Mucosa of descending colon (tissue), 3 donors: ENCODE measurements at regions not wholly inside any gene's neighbourhood (a gene's known extent, or its start where the extent isn't known, plus 50 kb on each side); places are given as distances from the start of the nearest gene placed in this dataset.

Experiments used
- ATAC-seq: fragments of 200-7000 bp; cut with Tn5 transposase; one replicate; pipeline ENCODE4 v1.9.1; 2020; ENCODE audit warnings: mild to moderate bottlenecking, moderate library complexity
- DNase-seq, 3 donors: peaks; one replicate each; pipeline ENCODE4 v3.0.0-alpha.2; 2020
- H3K36me3 ChIP-seq: fragments of 200-600 bp; one replicate; pipeline ENCODE4 v1.8.0; 2021; ENCODE audit warnings: low read depth, mild to moderate bottlenecking
- H3K4me1 ChIP-seq: fragments of 200-600 bp; one replicate; pipeline ENCODE4 v1.8.0; 2021; ENCODE audit warnings: low read depth, mild to moderate bottlenecking
- H3K4me3 ChIP-seq: fragments of 200-600 bp; one replicate; pipeline ENCODE4 v1.8.0; 2021; ENCODE audit warnings: mild to moderate bottlenecking
- H3K9me3 ChIP-seq: fragments of 200-600 bp; one replicate; pipeline ENCODE4 v1.8.0; 2021; ENCODE audit warnings: mild to moderate bottlenecking
- CTCF ChIP-seq: fragments of 200-600 bp; IDR thresholded peaks from one replicate; pipeline ENCODE4 v1.8.0; 2022; ENCODE audit warnings: antibody characterized with exemption, mild to moderate bottlenecking
- intact Hi-C, 2 donors: fragments of 100-400 bp; cut with DNase I in 1 of 2; cut with micrococcal nuclease in 1 of 2; formaldehyde crosslinking; loops; one replicate each; pipeline versions ENCODE4 v1.11.0 to v1.11.1; 2022; cut with DNase I, micrococcal nuclease
- donor health status: DM: no; HTN: no; CAD: no; lungs with moderate emphysema.
- donor health status: DM: no; HTN: no; CAD: no.
- donor health status: DM: no; HTN: yes; CAD: no.

DNA sequence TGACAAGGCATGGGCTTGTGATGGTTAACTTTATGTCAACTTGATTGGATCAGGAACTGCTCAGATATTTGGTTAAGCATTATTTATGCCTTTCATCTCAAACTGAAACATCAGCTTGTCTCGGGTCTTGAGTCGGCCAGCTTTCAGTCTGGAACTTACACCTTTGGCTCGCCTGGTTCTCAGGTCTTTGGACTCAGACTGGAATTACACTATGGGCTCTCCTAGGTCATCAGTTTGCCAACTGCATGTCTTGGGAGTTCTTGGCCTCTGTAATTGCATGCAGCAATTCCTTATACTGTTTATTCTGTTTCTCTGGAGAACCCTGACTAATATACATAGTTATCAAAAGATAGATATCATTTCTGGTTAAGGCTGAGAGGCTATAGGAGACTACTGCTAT lies 653.7 kb downstream of the ADGRL2 start:
- DNase-seq (no peak), ATAC-seq (no peak)
- Histone ChIP-seq H3K4me3 (no peak overlapping the region), H3K36me3 (no peaks in the 10 kb centered on the region), H3K9me3 (no peaks in the 10 kb centered on the region), H3K4me1 (no peaks in the 10 kb centered on the region)
- TF ChIP-seq CTCF = no peak
- intact Hi-C loops = no loop called here

- no peak for TF ChIP-seq CTCF
Observed at GRCh38 chr1:82453511-82454185, 652.9 kb downstream of the ADGRL2 start.

DNA sequence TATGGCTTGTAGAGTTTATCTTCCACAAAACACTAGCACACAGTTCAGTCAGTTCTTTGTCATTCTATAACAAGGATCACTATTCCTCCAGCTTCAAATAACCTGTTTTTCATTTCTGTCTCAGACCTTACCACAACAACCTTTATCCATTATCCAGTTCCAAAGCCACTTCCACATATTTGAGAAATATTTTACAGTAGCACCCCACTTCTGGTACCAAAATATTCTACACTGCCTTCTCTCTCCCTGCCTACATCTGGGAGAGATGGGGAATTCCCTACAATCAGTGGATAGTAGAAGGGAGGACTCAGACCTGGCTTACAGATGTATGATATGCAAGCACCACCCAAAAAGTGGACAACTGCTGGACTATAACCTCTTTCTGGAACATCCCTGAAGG lies 651.4 kb downstream of the ADGRL2 start:
- intact Hi-C loops = no loop called here
- H3K4me3 ChIP-seq = no peak overlapping the region
- no peaks in the 10 kb centered on the region for H3K9me3 ChIP-seq
- no peaks in the 10 kb centered on the region for H3K4me1 ChIP-seq
- ATAC-seq (no peak), DNase-seq (no peak)
- H3K36me3 ChIP-seq = no peaks in the 10 kb centered on the region
- no peak for TF ChIP-seq CTCF

More at GRCh38 chr1:82453511-82454185, 652.9 kb downstream of the ADGRL2 start:
- intact Hi-C loops = no loop called here
- Histone ChIP-seq H3K4me3 (no peak overlapping the region), H3K4me1 (no peaks in the 10 kb centered on the region), H3K9me3 (no peaks in the 10 kb centered on the region), H3K36me3 (no peaks in the 10 kb centered on the region)
- DNase-seq (no peak), ATAC-seq (no peak)

DNA sequence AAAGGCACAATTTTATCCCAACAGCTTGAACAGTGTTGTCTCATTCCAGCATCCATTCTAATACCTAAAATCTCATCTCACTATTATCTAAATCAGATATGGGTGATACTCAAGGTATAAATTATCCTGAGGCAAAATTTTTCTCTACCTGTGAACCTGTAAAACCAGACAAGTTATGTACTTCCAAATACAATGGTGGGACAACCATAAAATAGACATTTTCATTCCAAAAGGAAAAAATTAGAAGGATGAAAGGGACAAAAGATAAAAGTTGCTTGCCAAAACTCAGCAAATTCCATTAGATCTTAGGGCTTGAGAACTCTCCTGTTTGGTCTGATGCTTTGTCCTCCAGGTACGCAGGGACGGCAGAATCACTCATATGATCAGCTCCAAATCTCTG lies 650.5 kb downstream of the ADGRL2 start:
- intact Hi-C loops = no loop called here
- no peak for ATAC-seq
- Histone ChIP-seq H3K9me3 (no peaks in the 10 kb centered on the region), H3K4me3 (no peak overlapping the region), H3K4me1 (no peaks in the 10 kb centered on the region), H3K36me3 (no peaks in the 10 kb centered on the region)
- no peak for TF ChIP-seq CTCF
- no peak for DNase-seq

DNA sequence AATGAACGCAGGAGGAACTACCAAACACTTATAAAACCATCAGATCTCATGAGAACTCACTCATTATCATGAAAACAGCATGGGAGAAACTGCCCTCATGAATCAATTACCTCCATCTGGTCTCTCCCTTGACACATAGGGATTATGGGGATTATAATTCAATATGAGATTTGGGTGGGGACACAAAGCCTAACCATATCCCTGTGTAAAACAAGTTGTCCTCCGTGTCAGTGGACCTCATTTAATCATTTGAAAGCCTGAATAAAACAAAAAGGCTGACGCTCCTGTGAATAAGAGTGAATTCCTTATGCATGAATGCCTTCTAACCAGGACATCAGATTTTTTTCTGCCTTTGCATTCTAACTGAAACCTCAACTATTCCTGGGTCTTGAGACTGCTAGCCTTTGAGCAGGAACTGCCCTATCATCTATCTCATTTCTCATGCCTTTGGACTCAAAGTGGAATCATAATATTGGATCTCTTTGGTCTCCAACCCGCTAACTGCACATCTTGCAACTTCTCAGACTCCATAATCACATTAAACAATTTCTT lies 648.8 kb downstream of the ADGRL2 start:
- TF ChIP-seq CTCF = no peak
- no peak overlapping the region for H3K4me3 ChIP-seq
- intact Hi-C loops = no loop called here
- H3K9me3 ChIP-seq = no peaks in the 10 kb centered on the region
- DNase-seq (no peak), ATAC-seq (no peak)
- H3K36me3 ChIP-seq = no peaks in the 10 kb centered on the region
- no peaks in the 10 kb centered on the region for H3K4me1 ChIP-seq

GRCh38 chr1:82446955-82447354 lies 646.2 kb downstream of the ADGRL2 start:
- TF ChIP-seq CTCF = no peak
- DNase-seq = no peak
- Histone ChIP-seq H3K4me3 (no peak overlapping the region), H3K4me1 (no peaks in the 10 kb centered on the region), H3K36me3 (no peaks in the 10 kb centered on the region), H3K9me3 (no peaks in the 10 kb centered on the region)
- intact Hi-C loops = no loop called here
- ATAC-seq = no peak
